Loucy (cell line): ENCODE measurements at regions not wholly inside any gene's neighbourhood (a gene's known extent, or its start where the extent isn't known, plus 50 kb on each side); places are given as distances from the start of the nearest gene placed in this dataset.

Experiments used
- H2AFZ ChIP-seq: fragments of 200-600 bp; sonication (generic); 2 replicates; pipeline ENCODE4 v1.6.0; 2016; ENCODE audit warnings: antibody characterized with exemption, mild to moderate bottlenecking, low read length, moderate library complexity
- H3F3A ChIP-seq: fragments of 200-600 bp; 2 replicates; pipeline ENCODE4 v1.6.0; 2016; ENCODE audit warnings: antibody characterized with exemption, low read depth, mild to moderate bottlenecking
- H3K27me3 ChIP-seq: fragments of 200-600 bp; sonication (generic); 2 replicates; pipeline ENCODE4 v1.6.1; 2014; ENCODE audit warnings: low read length, mild to moderate bottlenecking; ENCODE audit not compliant: insufficient read depth, poor library complexity, severe bottlenecking
- H3K36me3 ChIP-seq: fragments of 200-600 bp; sonication (generic); 2 replicates; pipeline ENCODE4 v1.6.1; 2016; ENCODE audit warnings: low read length; ENCODE audit not compliant: insufficient read depth
- H3K4me1 ChIP-seq: fragments of 200-600 bp; sonication (generic); 2 replicates; pipeline ENCODE4 v1.5.1; 2014; ENCODE audit warnings: low read length, mild to moderate bottlenecking; ENCODE audit not compliant: insufficient read depth, poor library complexity, severe bottlenecking
- H3K4me2 ChIP-seq: fragments of 200-600 bp; sonication (generic); 2 replicates; pipeline ENCODE4 v1.6.0; 2014; ENCODE audit warnings: antibody characterized with exemption, low read length, low read depth, mild to moderate bottlenecking; ENCODE audit not compliant: poor library complexity, severe bottlenecking
- H3K4me3 ChIP-seq: fragments of 200-600 bp; sonication (generic); 2 replicates; pipeline ENCODE4 v1.5.1; 2014; ENCODE audit warnings: low read length, mild to moderate bottlenecking, mixed read lengths; ENCODE audit not compliant: poor library complexity, severe bottlenecking
- H3K79me2 ChIP-seq: fragments of 200-600 bp; sonication (generic); 2 replicates; pipeline ENCODE4 v1.6.1; 2014; ENCODE audit warnings: low read length; ENCODE audit not compliant: insufficient read depth
- H3K9ac ChIP-seq: fragments of 200-600 bp; sonication (generic); 2 replicates; pipeline ENCODE4 v1.6.0; 2014; ENCODE audit warnings: mild to moderate bottlenecking, low read depth, low read length, moderate library complexity; ENCODE audit not compliant: poor library complexity, severe bottlenecking
- H3K9me2 ChIP-seq: fragments of 200-600 bp; sonication (generic); replicated peaks from 2 replicates; pipeline ENCODE4 v1.6.1; 2016; ENCODE audit warnings: low read depth, low read length, mixed read lengths
- H3K9me3 ChIP-seq: fragments of 200-600 bp; sonication (generic); 2 replicates; pipeline ENCODE4 v1.6.1; 2014; ENCODE audit warnings: mild to moderate bottlenecking, antibody characterized with exemption, low read length, low read depth; ENCODE audit not compliant: insufficient read depth
- H4K20me1 ChIP-seq: fragments of 200-600 bp; sonication (generic); 2 replicates; pipeline ENCODE4 v1.6.0; 2014; ENCODE audit warnings: antibody characterized with exemption, low read length, mild to moderate bottlenecking; ENCODE audit not compliant: insufficient read depth, poor library complexity, severe bottlenecking
- EZH2phosphoT487 ChIP-seq: fragments of 200-600 bp; IDR thresholded peaks from 2 replicates; pipeline ENCODE4 v1.6.1; 2018; ENCODE audit warnings: antibody characterized with exemption, mild to moderate bottlenecking, moderate library complexity, borderline replicate concordance
- TF ChIP-seq, protein P1 (sequence below): fragments of 200-600 bp; sonication (generic); conservative IDR thresholded peaks from 2 replicates; pipeline ENCODE4 v1.5.1; 2014; ENCODE audit warnings: mild to moderate bottlenecking, antibody characterized with exemption, low read length

DNA sequence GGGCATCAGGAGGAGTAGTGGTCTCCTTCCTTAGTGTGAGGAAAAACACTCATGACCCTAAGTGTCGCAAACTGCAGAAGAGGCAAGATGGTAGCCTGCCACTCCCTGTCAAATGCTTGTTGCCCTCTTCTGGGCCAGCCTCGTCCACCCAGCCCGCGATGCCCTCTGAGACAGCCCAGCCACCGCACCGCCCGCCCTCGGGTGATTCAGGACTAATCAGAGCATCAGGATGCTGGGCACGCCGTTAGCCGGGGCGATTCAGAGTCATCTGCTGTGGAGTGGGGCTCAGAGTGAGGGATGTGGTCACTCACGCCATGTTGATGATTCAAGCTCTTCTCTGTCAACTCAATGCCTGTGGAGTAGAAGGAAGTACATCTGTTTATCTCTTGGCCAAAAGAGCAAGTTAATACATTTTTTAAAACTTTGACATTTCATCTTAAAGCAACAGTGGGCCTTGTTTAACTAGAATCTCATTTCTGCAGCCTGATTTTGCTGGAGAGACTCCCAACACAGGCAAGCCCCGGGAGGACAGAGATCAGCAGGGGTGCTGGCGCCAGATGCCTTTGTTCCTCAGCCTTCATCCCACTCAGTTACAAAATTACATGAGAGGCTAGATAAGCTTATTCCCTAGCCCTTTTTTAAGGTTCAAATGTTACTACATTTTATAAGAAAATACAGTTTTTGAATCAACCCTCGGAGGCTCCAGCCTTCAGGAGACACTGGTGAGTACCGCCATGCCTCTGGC is 79.0 kb downstream of the TMEM18 start:
- Histone ChIP-seq H4K20me1 (no peaks in the 10 kb centered on the region), H3K79me2 (no peaks in the 10 kb centered on the region), H3K9ac (no peak overlapping the region), H3K36me3 (no peaks in the 10 kb centered on the region), H3K4me2 (no peak overlapping the region), H3K9me3 (no peaks in the 10 kb centered on the region), H3K9me2 (no peaks in the 10 kb centered on the region), H3F3A (no peaks in the 10 kb centered on the region), H3K4me3 (no peak overlapping the region), H3K27me3 (no peaks in the 10 kb centered on the region), H2AFZ (no peak overlapping the region), H3K4me1 (no peaks in the 10 kb centered on the region)
- no peak for TF ChIP-seq EZH2phosphoT487
- TF ChIP-seq, protein P1, sequence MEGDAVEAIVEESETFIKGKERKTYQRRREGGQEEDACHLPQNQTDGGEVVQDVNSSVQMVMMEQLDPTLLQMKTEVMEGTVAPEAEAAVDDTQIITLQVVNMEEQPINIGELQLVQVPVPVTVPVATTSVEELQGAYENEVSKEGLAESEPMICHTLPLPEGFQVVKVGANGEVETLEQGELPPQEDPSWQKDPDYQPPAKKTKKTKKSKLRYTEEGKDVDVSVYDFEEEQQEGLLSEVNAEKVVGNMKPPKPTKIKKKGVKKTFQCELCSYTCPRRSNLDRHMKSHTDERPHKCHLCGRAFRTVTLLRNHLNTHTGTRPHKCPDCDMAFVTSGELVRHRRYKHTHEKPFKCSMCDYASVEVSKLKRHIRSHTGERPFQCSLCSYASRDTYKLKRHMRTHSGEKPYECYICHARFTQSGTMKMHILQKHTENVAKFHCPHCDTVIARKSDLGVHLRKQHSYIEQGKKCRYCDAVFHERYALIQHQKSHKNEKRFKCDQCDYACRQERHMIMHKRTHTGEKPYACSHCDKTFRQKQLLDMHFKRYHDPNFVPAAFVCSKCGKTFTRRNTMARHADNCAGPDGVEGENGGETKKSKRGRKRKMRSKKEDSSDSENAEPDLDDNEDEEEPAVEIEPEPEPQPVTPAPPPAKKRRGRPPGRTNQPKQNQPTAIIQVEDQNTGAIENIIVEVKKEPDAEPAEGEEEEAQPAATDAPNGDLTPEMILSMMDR, result no peak

- H4K20me1 ChIP-seq, result no peaks in the 10 kb centered on the region
- H3K9me3 ChIP-seq, result no peaks in the 10 kb centered on the region
- no peaks in the 10 kb centered on the region for H3K36me3 ChIP-seq
- no peak overlapping the region for H2AFZ ChIP-seq
- no peak overlapping the region for H3K4me2 ChIP-seq
- H3K9ac ChIP-seq, result no peak overlapping the region
- no peaks in the 10 kb centered on the region for H3K27me3 ChIP-seq
- no peaks in the 10 kb centered on the region for H3K9me2 ChIP-seq
- H3K79me2 ChIP-seq, result no peaks in the 10 kb centered on the region
- TF ChIP-seq EZH2phosphoT487, result no peak
- TF ChIP-seq, protein P1, result no peak
- no peaks in the 10 kb centered on the region for H3K4me1 ChIP-seq
- no peak overlapping the region for H3K4me3 ChIP-seq
- H3F3A ChIP-seq, result no peaks in the 10 kb centered on the region
Observed at GRCh38 chr2:595831-596592, 81.2 kb downstream of the TMEM18 start.

DNA sequence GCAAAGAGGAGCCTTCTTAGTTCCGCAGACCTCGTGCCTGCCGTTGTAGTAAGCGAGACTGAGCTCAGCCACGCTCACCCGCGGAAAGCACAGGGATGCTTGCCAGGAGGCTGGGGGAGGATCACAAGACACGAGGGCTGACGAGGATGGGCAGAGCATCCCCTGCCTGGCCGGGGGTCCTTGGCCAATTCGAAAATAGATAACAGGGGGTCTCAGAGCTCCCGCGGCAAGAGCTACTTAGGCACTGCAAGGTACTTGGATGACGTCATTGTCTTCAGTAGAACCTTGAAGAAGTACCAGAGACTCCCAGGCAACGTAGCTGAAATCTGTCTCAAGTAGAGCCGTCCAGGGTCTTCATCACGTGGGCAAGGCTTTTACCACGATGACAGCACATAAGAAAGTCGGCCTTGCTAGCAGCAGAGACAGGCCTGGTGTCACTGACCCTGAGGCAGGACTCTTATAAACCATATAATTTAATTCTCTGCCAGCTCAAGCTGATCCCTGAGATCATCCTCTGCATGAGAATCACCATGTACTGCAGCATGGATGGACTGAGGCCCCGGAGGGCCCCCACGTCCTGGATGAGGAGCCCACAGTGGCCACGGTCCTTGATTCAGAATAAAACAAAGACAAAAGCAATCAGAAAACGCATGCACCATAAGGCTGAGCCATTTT is 81.9 kb downstream of the TMEM18 start:
- H3F3A ChIP-seq, result no peaks in the 10 kb centered on the region
- TF ChIP-seq, protein P1, result no peak
- no peak for TF ChIP-seq EZH2phosphoT487
- no peak overlapping the region for H3K4me3 ChIP-seq
- H4K20me1 ChIP-seq, result no peaks in the 10 kb centered on the region
- no peaks in the 10 kb centered on the region for H3K36me3 ChIP-seq
- H3K9ac ChIP-seq, result no peak overlapping the region
- H2AFZ ChIP-seq, result no peak overlapping the region
- no peak overlapping the region for H3K4me2 ChIP-seq
- no peaks in the 10 kb centered on the region for H3K79me2 ChIP-seq
- H3K9me2 ChIP-seq, result no peaks in the 10 kb centered on the region
- no peaks in the 10 kb centered on the region for H3K27me3 ChIP-seq
- no peaks in the 10 kb centered on the region for H3K4me1 ChIP-seq
- H3K9me3 ChIP-seq, result no peaks in the 10 kb centered on the region
